Uterus (tissue), 2 donors: ENCODE measurements at regions not wholly inside any gene's neighbourhood (a gene's known extent, or its start where the extent isn't known, plus 50 kb on each side); places are given as distances from the start of the nearest gene placed in this dataset.

Experiments used
- CTCF ChIP-seq, 4 experiments: fragments of 200-600 bp in 2 of 4; fragments of 450-650 bp in 2 of 4; sonication (generic) in 2 of 4; IDR thresholded peaks; one replicate each; pipeline ENCODE4 v1.5.1; 2016 to 2019; ENCODE audit warnings: antibody characterized with exemption in 4 of 4, mild to moderate bottlenecking in 2 of 4, moderate library complexity in 1 of 4
- POLR2A ChIP-seq, 2 donors: fragments of 450-650 bp; IDR thresholded peaks; one replicate each; pipeline ENCODE4 v1.6.1; 2016; ENCODE audit warnings: antibody characterized with exemption in 2 of 2, mild to moderate bottlenecking in 1 of 2, moderate library complexity in 1 of 2

GRCh38 chr18:76584414-76585310 lies 89.6 kb upstream of the ZNF516 start:
- TF ChIP-seq CTCF (IDR thresholded peaks at IDR 0.05), result no peak
- no peak for TF ChIP-seq POLR2A (IDR thresholded peaks at IDR 0.05)
